MM.1S (cell line): ENCODE measurements at regions not wholly inside any gene's neighbourhood (a gene's known extent, or its start where the extent isn't known, plus 50 kb on each side); places are given as distances from the start of the nearest gene placed in this dataset.

Experiments
- CTCF ChIP-seq: fragments of 300-600 bp; sonication (generic); IDR thresholded peaks from 2 replicates; pipeline ENCODE4 v1.5.1; 2016; ENCODE audit warnings: antibody characterized with exemption, low read length, mixed read lengths
- EZH2 ChIP-seq: fragments of 300-600 bp; sonication (generic); optimal IDR thresholded peaks from 2 replicates; pipeline ENCODE3; 2017; ENCODE audit warnings: low read depth, mild to moderate bottlenecking, antibody characterized with exemption, low read length, mixed read lengths

GRCh38 chr10:81733542-81733941 is 141.5 kb upstream of the NRG3 start:
- TF ChIP-seq EZH2 (no peak), CTCF (no peak)
